ENCODE measurements at regions not wholly inside any gene's neighbourhood (a gene's known extent, or its start where the extent isn't known, plus 50 kb on each side); places are given as distances from the start of the nearest gene placed in this dataset.
"Not testable (repeated sequence)": the region's sequence is repeated elsewhere in the genome, so short reads cannot be mapped to it uniquely, and the experiment has no call there.

DNA sequence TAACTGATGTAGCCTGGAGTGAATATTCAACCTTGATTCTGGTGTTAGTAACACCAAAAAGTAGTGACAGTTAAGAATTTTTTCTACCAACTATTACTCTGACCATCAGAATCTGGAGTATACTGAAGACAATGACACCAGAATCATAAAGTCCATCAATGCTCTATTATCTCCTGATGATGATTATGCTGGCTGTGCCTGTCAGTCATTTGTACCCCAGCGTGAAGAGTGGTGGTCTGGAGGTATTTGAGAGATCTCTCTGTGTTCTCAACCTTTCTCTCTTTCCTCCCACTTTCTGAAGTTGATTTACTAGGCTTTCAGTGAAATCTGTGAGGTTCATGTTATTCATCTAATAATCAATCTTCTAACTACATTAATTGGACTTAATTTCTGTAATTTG lies 615.4 kb downstream of the SLC16A7 start:
- Histone ChIP-seq H3K4me1 (no peaks in the 10 kb centered on the region), H3K36me3 (no peaks in the 10 kb centered on the region), H3K27ac (no peak overlapping the region), H3K27me3 (no peaks in the 10 kb centered on the region), H3K4me3 (no peak overlapping the region), H3K9me3 (no peaks in the 10 kb centered on the region)
- no peak for DNase-seq (ENCODE audit: low spot score in 2 of 2)
- intact Hi-C loops (cut with DNase I): no loop called here
- TF ChIP-seq CTCF (IDR thresholded peaks at IDR 0.05): no peak

GRCh38 chr12:60212159-60213000 lies 616.6 kb downstream of the SLC16A7 start:
- Histone ChIP-seq H3K4me1 (no peaks in the 10 kb centered on the region), H3K36me3 (no peaks in the 10 kb centered on the region), H3K9me3 (no peaks in the 10 kb centered on the region), H3K27me3 (no peaks in the 10 kb centered on the region), H3K4me3 (no peak overlapping the region), H3K27ac (no peak overlapping the region)
- intact Hi-C loops (cut with DNase I): no loop called here
- no peak for TF ChIP-seq CTCF (IDR thresholded peaks at IDR 0.05)
- no peak for DNase-seq (ENCODE audit: low spot score in 2 of 2)

DNA sequence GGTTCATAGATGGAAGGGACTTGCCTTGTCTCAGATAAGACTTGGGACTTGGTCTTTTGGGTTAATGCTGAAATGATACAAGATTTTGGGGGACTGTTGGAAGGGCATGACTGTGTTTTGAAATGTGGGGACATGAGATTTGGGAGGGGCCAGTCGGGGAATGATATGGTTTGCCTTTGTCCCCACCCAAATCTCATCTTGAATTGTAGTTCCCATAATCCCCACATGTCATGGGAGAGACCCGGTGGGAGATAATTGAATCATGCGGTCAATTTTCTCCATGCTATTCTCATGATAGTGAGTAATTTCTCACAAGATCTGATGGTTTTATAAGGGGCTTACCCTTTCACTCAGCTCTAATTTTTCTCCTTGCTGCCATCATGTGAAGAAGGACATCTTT lies 617.4 kb downstream of the SLC16A7 start:
- H3K4me1 ChIP-seq; H3K4me3 ChIP-seq; H3K9me3 ChIP-seq; H3K36me3 ChIP-seq; intact Hi-C loops (cut with DNase I); DNase-seq (ENCODE audit: low spot score in 2 of 2); H3K27ac ChIP-seq; H3K27me3 ChIP-seq: not testable (repeated sequence)

- no peak for TF ChIP-seq CTCF (IDR thresholded peaks at IDR 0.05)
- no peak overlapping the region for H3K4me3 ChIP-seq
- H3K9me3 ChIP-seq: no peaks in the 10 kb centered on the region
- no peak for DNase-seq (ENCODE audit: low spot score in 2 of 2)
- H3K27me3 ChIP-seq: no peaks in the 10 kb centered on the region
- intact Hi-C loops (cut with DNase I): no loop called here
- H3K36me3 ChIP-seq: no peaks in the 10 kb centered on the region
- no peaks in the 10 kb centered on the region for H3K4me1 ChIP-seq
- no peak overlapping the region for H3K27ac ChIP-seq
Observed at GRCh38 chr12:60216226-60216625, 620.4 kb downstream of the SLC16A7 start.

GRCh38 chr12:60223242-60223641 lies 627.4 kb downstream of the SLC16A7 start:
- no peaks in the 10 kb centered on the region for H3K4me1 ChIP-seq
- no peaks in the 10 kb centered on the region for H3K9me3 ChIP-seq
- no peak overlapping the region for H3K4me3 ChIP-seq
- no peak overlapping the region for H3K27ac ChIP-seq
- H3K27me3 ChIP-seq: no peaks in the 10 kb centered on the region
- intact Hi-C loops (cut with DNase I): no loop called here
- TF ChIP-seq CTCF (IDR thresholded peaks at IDR 0.05): no peak
- no peaks in the 10 kb centered on the region for H3K36me3 ChIP-seq
- DNase-seq (ENCODE audit: low spot score in 2 of 2): no peak

DNA sequence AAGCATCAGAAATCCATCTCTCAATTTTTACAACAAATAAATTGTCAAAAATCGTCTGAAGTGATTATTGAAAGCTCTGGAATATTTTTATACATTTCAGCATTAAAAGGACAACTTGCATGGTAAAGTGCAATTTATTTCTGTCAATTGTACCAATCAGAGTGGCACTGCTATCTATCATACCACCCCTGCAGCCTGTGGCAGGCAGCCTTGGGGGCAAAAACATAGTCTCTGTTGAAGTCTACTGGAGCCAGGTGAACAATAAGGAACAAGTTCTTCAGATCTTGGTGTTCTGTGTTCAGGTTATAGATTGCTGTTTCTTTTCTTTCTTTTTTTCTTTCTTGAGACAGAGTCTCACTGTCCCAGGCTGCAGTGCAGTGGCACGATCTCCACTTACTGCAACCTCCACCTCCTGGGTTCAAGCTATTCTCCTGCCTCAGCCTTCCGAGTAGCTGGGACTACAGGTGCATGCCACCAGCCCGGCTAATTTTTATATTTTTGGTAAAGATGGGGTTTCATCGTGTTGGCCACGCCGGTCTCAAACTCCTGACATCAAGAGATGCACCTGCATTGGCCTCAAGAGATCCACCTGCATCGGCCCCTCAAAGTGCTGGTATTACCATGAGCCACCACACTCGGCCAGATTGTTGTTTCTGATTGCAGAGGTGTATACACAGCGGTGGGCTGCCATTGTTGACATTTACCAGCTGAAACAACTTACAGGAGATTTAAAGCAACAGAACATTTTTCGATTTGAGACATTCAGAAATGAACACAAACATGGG lies 629.6 kb downstream of the SLC16A7 start:
- intact Hi-C loops (cut with DNase I): no loop called here
- no peaks in the 10 kb centered on the region for H3K9me3 ChIP-seq
- no peak for TF ChIP-seq CTCF (IDR thresholded peaks at IDR 0.05)
- H3K27me3 ChIP-seq: no peaks in the 10 kb centered on the region
- no peak overlapping the region for H3K4me3 ChIP-seq
- DNase-seq (ENCODE audit: low spot score in 2 of 2): no peak
- no peaks in the 10 kb centered on the region for H3K36me3 ChIP-seq
- no peak overlapping the region for H3K27ac ChIP-seq
- H3K4me1 ChIP-seq: no peaks in the 10 kb centered on the region

Measured in ascending aorta (tissue), 2 donors.